ENCODE measurements at regions not wholly inside any gene's neighbourhood (a gene's known extent, or its start where the extent isn't known, plus 50 kb on each side); places are given as distances from the start of the nearest gene placed in this dataset.

- FAIRE-seq (no peak), DNase-seq (ENCODE audit: low read depth, low spot score) (no peak)
- Histone ChIP-seq H3K9me3 (ENCODE audit: control insufficient read depth, low read depth, low read length) (no peaks in the 10 kb centered on the region), H3K36me3 (ENCODE audit: control insufficient read depth in 2 of 2, extremely low read depth in 1 of 2, insufficient read depth in 2 of 2, low read length in 2 of 2) (no peaks in the 10 kb centered on the region), H4K20me1 (ENCODE audit: control insufficient read depth, extremely low read depth, insufficient read depth, low read length) (no peaks in the 10 kb centered on the region), H3K4me1 (ENCODE audit: control insufficient read depth, extremely low read depth, insufficient read depth, low read length) (peaks cover 10% of the 10 kb centered on the region), H2AFZ (ENCODE audit: control insufficient read depth, low read length) (no peak overlapping the region), H3K27me3 (ENCODE audit: control insufficient read depth, extremely low read depth, insufficient read depth, low read length) (no peaks in the 10 kb centered on the region), H3K9me1 (ENCODE audit: control insufficient read depth, extremely low read depth, insufficient read depth, low read length) (no peaks in the 10 kb centered on the region), H3K9ac (ENCODE audit: control insufficient read depth, extremely low read depth, insufficient read depth, low read length) (no peak overlapping the region), H3K27ac (ENCODE audit: control insufficient read depth, insufficient read depth, low read length) (no peak overlapping the region), H3K79me2 (ENCODE audit: control insufficient read depth, insufficient read depth, low read length) (no peaks in the 10 kb centered on the region), H3K4me3 (ENCODE audit: control insufficient read depth in 2 of 3, extremely low read depth in 1 of 3, insufficient read depth in 2 of 3, low read depth in 1 of 3, low read length in 3 of 3) (no peak overlapping the region), H3K4me2 (ENCODE audit: control insufficient read depth, extremely low read depth, insufficient read depth, low read depth, low read length) (no peak overlapping the region)
- dilution Hi-C loops (cut with MboI; ENCODE audit: extremely low pct_ligation_motif_present, low sequenced_read_pairs): no loop called here
- TF ChIP-seq EZH2 (IDR thresholded peaks at IDR 0.05; ENCODE audit: low read length) (no peak), CTCF (optimal IDR thresholded peaks at IDR 0.05 in 1 of 3, IDR thresholded peaks at IDR 0.05 in 1 of 3, conservative IDR thresholded peaks at IDR 0.05 in 1 of 3; ENCODE audit: extremely low read depth in 1 of 3, insufficient read depth in 2 of 3, low read length in 3 of 3) (no peak)
Measured at GRCh38 chr7:106430103-106430502, 145.3 kb upstream of the NAMPT start.

GRCh38 chr7:106426803-106427202 is 142.0 kb upstream of the NAMPT start:
- Histone ChIP-seq H3K4me2 (ENCODE audit: control insufficient read depth, extremely low read depth, insufficient read depth, low read depth, low read length) (no peak overlapping the region), H3K9ac (ENCODE audit: control insufficient read depth, extremely low read depth, insufficient read depth, low read length) (no peak overlapping the region)
- dilution Hi-C loops (cut with MboI; ENCODE audit: extremely low pct_ligation_motif_present, low sequenced_read_pairs): no loop called here

More at GRCh38 chr7:106426803-106427202, 142.0 kb upstream of the NAMPT start:
- H3K27me3 ChIP-seq (ENCODE audit: control insufficient read depth, extremely low read depth, insufficient read depth, low read length): no peaks in the 10 kb centered on the region
- no peak overlapping the region for H3K4me3 ChIP-seq (ENCODE audit: control insufficient read depth in 2 of 3, extremely low read depth in 1 of 3, insufficient read depth in 2 of 3, low read depth in 1 of 3, low read length in 3 of 3)
- no peak overlapping the region for H3K27ac ChIP-seq (ENCODE audit: control insufficient read depth, insufficient read depth, low read length)
- no peak overlapping the region for H2AFZ ChIP-seq (ENCODE audit: control insufficient read depth, low read length)
- no peaks in the 10 kb centered on the region for H3K79me2 ChIP-seq (ENCODE audit: control insufficient read depth, insufficient read depth, low read length)
- no peaks in the 10 kb centered on the region for H3K9me3 ChIP-seq (ENCODE audit: control insufficient read depth, low read depth, low read length)
- no peak for TF ChIP-seq CTCF (optimal IDR thresholded peaks at IDR 0.05 in 1 of 3, IDR thresholded peaks at IDR 0.05 in 1 of 3, conservative IDR thresholded peaks at IDR 0.05 in 1 of 3; ENCODE audit: extremely low read depth in 1 of 3, insufficient read depth in 2 of 3, low read length in 3 of 3)
- no peak for TF ChIP-seq EZH2 (IDR thresholded peaks at IDR 0.05; ENCODE audit: low read length)
- H3K9me1 ChIP-seq (ENCODE audit: control insufficient read depth, extremely low read depth, insufficient read depth, low read length): no peaks in the 10 kb centered on the region
- H3K36me3 ChIP-seq (ENCODE audit: control insufficient read depth in 2 of 2, extremely low read depth in 1 of 2, insufficient read depth in 2 of 2, low read length in 2 of 2): no peaks in the 10 kb centered on the region
- no peak for DNase-seq (ENCODE audit: low read depth, low spot score)
- H3K4me1 ChIP-seq (ENCODE audit: control insufficient read depth, extremely low read depth, insufficient read depth, low read length): peaks cover 23% of the 10 kb centered on the region
- H4K20me1 ChIP-seq (ENCODE audit: control insufficient read depth, extremely low read depth, insufficient read depth, low read length): no peaks in the 10 kb centered on the region
- FAIRE-seq: no peak
